ENCODE measurements at regions not wholly inside any gene's neighbourhood (a gene's known extent, or its start where the extent isn't known, plus 50 kb on each side); places are given as distances from the start of the nearest gene placed in this dataset.

DNA sequence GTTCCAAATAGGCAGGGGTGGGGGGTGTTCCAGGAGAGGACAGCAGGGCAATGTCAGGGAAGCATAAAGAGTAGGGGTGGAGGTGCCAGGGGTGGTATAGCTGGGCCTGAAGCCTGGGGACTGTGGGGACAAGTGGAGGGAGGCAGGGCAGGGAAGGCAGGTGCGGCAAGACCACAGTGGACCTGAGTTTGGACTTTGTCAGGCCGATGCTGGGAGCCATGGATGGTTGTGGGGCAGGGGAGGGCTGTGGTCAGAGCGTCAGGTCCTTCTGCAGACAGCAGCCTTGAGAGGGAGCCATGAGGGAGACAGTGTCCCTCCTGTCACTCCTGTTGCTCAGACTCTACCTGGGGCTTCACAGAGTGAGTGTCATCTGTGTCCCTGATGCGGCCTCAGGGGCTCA lies 320.3 kb downstream of the PTPRU start:
- TF ChIP-seq YY1 (IDR thresholded peaks at IDR 0.05; ENCODE audit: insufficient read depth, insufficient read length) (no peak), SUZ12 (IDR thresholded peaks at IDR 0.05; ENCODE audit: extremely low read depth, insufficient read depth, insufficient read length) (no peak)

Measured in NT2/D1 (cell line).